Heart left ventricle (tissue), 13 donors: ENCODE measurements at regions not wholly inside any gene's neighbourhood (a gene's known extent, or its start where the extent isn't known, plus 50 kb on each side); places are given as distances from the start of the nearest gene placed in this dataset.

Experiments
- POLR2A ChIP-seq, 2 donors: fragments of 450-650 bp; IDR thresholded peaks; one replicate each; pipeline ENCODE4 v1.6.1; 2017; ENCODE audit warnings: antibody characterized with exemption in 2 of 2, mild to moderate bottlenecking in 2 of 2, moderate library complexity in 2 of 2
- TF ChIP-seq, protein P1 (sequence below), 12 donors: fragments of 200-600 bp; sonication (generic) in 4 of 12; IDR thresholded peaks; one replicate each; pipeline versions ENCODE4 v1.5.0 to v1.8.0; 2018 to 2022; ENCODE audit warnings: antibody characterized with exemption in 12 of 12, mild to moderate bottlenecking in 5 of 12
- donor health status: ischemic (EF 13 %, LVEDD 7.1; RV severe dilation, severe dysfunction).
- donor health status: DM: no; HTN: yes; CAD: no.
- donor health status: DM: no; HTN: no; CAD: no.
- donor health status: ischemic (EF 25% LVEDD 6.9; RV normal size, moderate dysfunction).
- donor health status: ischemic (EF 25% LVEDD 5.7; RV mildly dilated, moderate dysfunction).
- donor health status: ischemic (EF 35%, LVEDD 5.7; RV mildly dilated, moderate dysfunction).
- donor health status: nonischemic (EF 11% LVEDD 7.7; RV severe dilation, severe dysfunction).
- donor health status: DM: yes; HTN: yes; CAD: no.
- donor health status: PGD.
- donor health status: ischemic (EF 29% LVEDD 5.4; RV normal size, mild dysfunction).
- donor health status: nonischemic (EF 23%, LVEDD 6.1; RV moderate dilation, normal function).

DNA sequence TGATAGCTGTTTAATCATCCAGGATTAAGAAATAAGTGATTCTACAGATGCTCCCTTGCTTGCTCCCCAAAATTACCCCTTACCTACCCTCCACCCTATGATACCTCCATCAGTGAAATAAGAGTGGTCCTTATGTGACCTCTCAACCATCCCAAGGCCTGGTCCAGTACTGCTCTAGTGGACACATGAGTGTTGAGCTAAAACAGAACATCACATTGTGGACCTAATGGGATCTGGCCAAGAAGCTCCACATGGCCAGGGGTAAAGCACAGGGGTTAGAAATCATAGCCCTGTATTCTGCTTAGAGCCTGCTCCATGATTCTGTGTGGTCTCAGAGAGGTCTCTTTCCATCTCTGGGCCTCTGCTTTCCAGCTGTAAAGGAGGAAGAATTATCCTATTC lies 355.6 kb downstream of the TNS1 start:
- no peak for TF ChIP-seq POLR2A (IDR thresholded peaks at IDR 0.05)
- TF ChIP-seq, protein P1, sequence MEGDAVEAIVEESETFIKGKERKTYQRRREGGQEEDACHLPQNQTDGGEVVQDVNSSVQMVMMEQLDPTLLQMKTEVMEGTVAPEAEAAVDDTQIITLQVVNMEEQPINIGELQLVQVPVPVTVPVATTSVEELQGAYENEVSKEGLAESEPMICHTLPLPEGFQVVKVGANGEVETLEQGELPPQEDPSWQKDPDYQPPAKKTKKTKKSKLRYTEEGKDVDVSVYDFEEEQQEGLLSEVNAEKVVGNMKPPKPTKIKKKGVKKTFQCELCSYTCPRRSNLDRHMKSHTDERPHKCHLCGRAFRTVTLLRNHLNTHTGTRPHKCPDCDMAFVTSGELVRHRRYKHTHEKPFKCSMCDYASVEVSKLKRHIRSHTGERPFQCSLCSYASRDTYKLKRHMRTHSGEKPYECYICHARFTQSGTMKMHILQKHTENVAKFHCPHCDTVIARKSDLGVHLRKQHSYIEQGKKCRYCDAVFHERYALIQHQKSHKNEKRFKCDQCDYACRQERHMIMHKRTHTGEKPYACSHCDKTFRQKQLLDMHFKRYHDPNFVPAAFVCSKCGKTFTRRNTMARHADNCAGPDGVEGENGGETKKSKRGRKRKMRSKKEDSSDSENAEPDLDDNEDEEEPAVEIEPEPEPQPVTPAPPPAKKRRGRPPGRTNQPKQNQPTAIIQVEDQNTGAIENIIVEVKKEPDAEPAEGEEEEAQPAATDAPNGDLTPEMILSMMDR (IDR thresholded peaks at IDR 0.05) = no peak
